GM23248 (cell line): ENCODE measurements at regions not wholly inside any gene's neighbourhood (a gene's known extent, or its start where the extent isn't known, plus 50 kb on each side); places are given as distances from the start of the nearest gene placed in this dataset.

Source experiments
- EZH2 ChIP-seq: fragments of 200-600 bp; sonication (generic); IDR thresholded peaks from 2 replicates; pipeline ENCODE4 v1.6.1; 2018; ENCODE audit warnings: antibody characterized with exemption, mild to moderate bottlenecking; ENCODE audit not compliant: insufficient read depth, poor library complexity, severe bottlenecking
- EZH2phosphoT487 ChIP-seq: fragments of 200-600 bp; sonication (generic); IDR thresholded peaks from 2 replicates; pipeline ENCODE4 v1.6.1; 2018; ENCODE audit warnings: antibody characterized with exemption, moderate library complexity, mild to moderate bottlenecking, low read depth; ENCODE audit not compliant: insufficient read depth

DNA sequence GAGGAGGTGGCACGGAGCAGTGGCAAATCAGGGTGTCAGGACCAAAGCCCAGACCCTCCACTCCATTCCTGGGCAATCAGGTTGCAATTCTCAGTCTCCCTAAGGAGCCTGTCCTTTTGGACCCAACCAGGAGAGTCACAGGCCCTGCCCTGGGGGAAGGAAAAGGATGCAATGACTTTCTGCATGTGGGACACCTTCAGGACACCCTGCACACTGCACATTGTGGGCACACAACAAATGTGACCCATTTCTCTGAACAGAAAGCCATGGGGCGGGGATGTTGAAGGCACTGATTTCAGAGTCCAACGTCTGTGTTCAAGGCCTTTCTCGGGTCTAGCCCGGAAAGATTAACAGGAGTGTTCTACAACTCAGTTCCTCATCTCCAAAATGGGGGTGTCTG, 286.2 kb upstream of the FOXF1 start:
- TF ChIP-seq EZH2phosphoT487 (no peak), EZH2 (no peak)
